ENCODE measurements at regions not wholly inside any gene's neighbourhood (a gene's known extent, or its start where the extent isn't known, plus 50 kb on each side); places are given as distances from the start of the nearest gene placed in this dataset.

GRCh38 chr7:50206453-50207250, 97.9 kb upstream of the IKZF1 start:
- no peaks in the 10 kb centered on the region for H3K27me3 ChIP-seq
- DNase-seq (ENCODE audit: low spot score) = no peak
- no peak overlapping the region for H3K4me3 ChIP-seq
- H3K9me2 ChIP-seq (replicated peaks; ENCODE audit: insufficient read depth) = no peaks in the 10 kb centered on the region
- H4K20me1 ChIP-seq (ENCODE audit: insufficient read depth, poor library complexity, severe bottlenecking) = no peaks in the 10 kb centered on the region
- no peak for TF ChIP-seq EZH2 (IDR thresholded peaks at IDR 0.05; ENCODE audit: borderline replicate concordance)
- TF ChIP-seq CTCF (IDR thresholded peaks at IDR 0.05; ENCODE audit: poor library complexity) = no peak
- no peak for TF ChIP-seq EZH2phosphoT487 (IDR thresholded peaks at IDR 0.05; ENCODE audit: low read depth, severe bottlenecking, unreplicated experiment)
- H3K36me3 ChIP-seq (replicated peaks; ENCODE audit: insufficient read depth, low read depth) = no peaks in the 10 kb centered on the region
- H3K9me3 ChIP-seq (ENCODE audit: low read depth) = no peaks in the 10 kb centered on the region
- no peak overlapping the region for H3K4me2 ChIP-seq
- no peak overlapping the region for H3K27ac ChIP-seq
- H2AFZ ChIP-seq = no peak overlapping the region
- H3K4me1 ChIP-seq (ENCODE audit: insufficient read depth) = no peaks in the 10 kb centered on the region
- WGBS (ENCODE audit: low lambda C conversion rate, missing lambda C conversion rate) = 82% methylated on average over 20 of the region's 21 CpGs
- H3K79me2 ChIP-seq = no peaks in the 10 kb centered on the region

GRCh38 chr7:50205011-50205410, 99.5 kb upstream of the IKZF1 start:
- Histone ChIP-seq H3K27me3 (no peaks in the 10 kb centered on the region), H3K9me3 (ENCODE audit: low read depth) (no peaks in the 10 kb centered on the region), H3K4me1 (ENCODE audit: insufficient read depth) (no peaks in the 10 kb centered on the region), H3K27ac (no peak overlapping the region), H3K9me2 (replicated peaks; ENCODE audit: insufficient read depth) (no peaks in the 10 kb centered on the region), H4K20me1 (ENCODE audit: insufficient read depth, poor library complexity, severe bottlenecking) (no peaks in the 10 kb centered on the region), H3K4me3 (no peak overlapping the region), H2AFZ (no peak overlapping the region), H3K36me3 (replicated peaks; ENCODE audit: insufficient read depth, low read depth) (no peaks in the 10 kb centered on the region), H3K4me2 (no peak overlapping the region), H3K79me2 (no peaks in the 10 kb centered on the region)
- no peak for TF ChIP-seq EZH2 (IDR thresholded peaks at IDR 0.05; ENCODE audit: borderline replicate concordance)
- no peak for TF ChIP-seq EZH2phosphoT487 (IDR thresholded peaks at IDR 0.05; ENCODE audit: low read depth, severe bottlenecking, unreplicated experiment)
- no peak for TF ChIP-seq CTCF (IDR thresholded peaks at IDR 0.05; ENCODE audit: poor library complexity)
- no peak for DNase-seq (ENCODE audit: low spot score)
- WGBS (ENCODE audit: low lambda C conversion rate, missing lambda C conversion rate) = 55% methylated on average over 7 of the region's 7 CpGs

GRCh38 chr7:50204581-50204980, 99.9 kb upstream of the IKZF1 start:
- Histone ChIP-seq H3K27ac (no peak overlapping the region), H3K4me2 (no peak overlapping the region), H3K36me3 (replicated peaks; ENCODE audit: insufficient read depth, low read depth) (no peaks in the 10 kb centered on the region), H3K27me3 (no peaks in the 10 kb centered on the region), H3K9me3 (ENCODE audit: low read depth) (no peaks in the 10 kb centered on the region), H3K4me3 (no peak overlapping the region), H3K4me1 (ENCODE audit: insufficient read depth) (no peaks in the 10 kb centered on the region), H4K20me1 (ENCODE audit: insufficient read depth, poor library complexity, severe bottlenecking) (no peaks in the 10 kb centered on the region), H3K79me2 (no peaks in the 10 kb centered on the region), H2AFZ (no peak overlapping the region), H3K9me2 (replicated peaks; ENCODE audit: insufficient read depth) (no peaks in the 10 kb centered on the region)
- no peak for TF ChIP-seq EZH2phosphoT487 (IDR thresholded peaks at IDR 0.05; ENCODE audit: low read depth, severe bottlenecking, unreplicated experiment)
- no peak for TF ChIP-seq CTCF (IDR thresholded peaks at IDR 0.05; ENCODE audit: poor library complexity)
- TF ChIP-seq EZH2 (IDR thresholded peaks at IDR 0.05; ENCODE audit: borderline replicate concordance) = no peak
- no peak for DNase-seq (ENCODE audit: low spot score)
- 59% methylated on average over 5 of the region's 5 CpGs for WGBS (ENCODE audit: low lambda C conversion rate, missing lambda C conversion rate)

All from hepatocyte (in vitro differentiated cells).